ENCODE measurements at regions not wholly inside any gene's neighbourhood (a gene's known extent, or its start where the extent isn't known, plus 50 kb on each side); places are given as distances from the start of the nearest gene placed in this dataset.

- no peak overlapping the region for H3K4me3 ChIP-seq (ENCODE audit: control insufficient read depth, low read depth, low read length)
- TF ChIP-seq CTCF (IDR thresholded peaks at IDR 0.05; ENCODE audit: control insufficient read depth, insufficient read depth, low read depth, low read length, missing control alignments), result no peak
- no peak for DNase-seq (ENCODE audit: low read depth)
Measured at GRCh38 chr13:107572156-107572555, 643.2 kb downstream of the LIG4 start.

GRCh38 chr13:107568181-107568580 is 647.2 kb downstream of the LIG4 start:
- H3K4me3 ChIP-seq (ENCODE audit: control insufficient read depth, low read depth, low read length), result no peak overlapping the region
- no peak for TF ChIP-seq CTCF (IDR thresholded peaks at IDR 0.05; ENCODE audit: control insufficient read depth, insufficient read depth, low read depth, low read length, missing control alignments)
- no peak for DNase-seq (ENCODE audit: low read depth)

GRCh38 chr13:107563099-107563925 is 652.0 kb downstream of the LIG4 start:
- no peak for DNase-seq (ENCODE audit: low read depth)

GRCh38 chr13:107562203-107562602 is 653.1 kb downstream of the LIG4 start:
- no peak for DNase-seq (ENCODE audit: low read depth)
- no peak overlapping the region for H3K4me3 ChIP-seq (ENCODE audit: control insufficient read depth, low read depth, low read length)
- no peak for TF ChIP-seq CTCF (IDR thresholded peaks at IDR 0.05; ENCODE audit: control insufficient read depth, insufficient read depth, low read depth, low read length, missing control alignments)

More at GRCh38 chr13:107563099-107563925, 652.0 kb downstream of the LIG4 start:
- no peak for TF ChIP-seq CTCF (IDR thresholded peaks at IDR 0.05; ENCODE audit: control insufficient read depth, insufficient read depth, low read depth, low read length, missing control alignments)
- no peak overlapping the region for H3K4me3 ChIP-seq (ENCODE audit: control insufficient read depth, low read depth, low read length)

- no peak overlapping the region for H3K4me3 ChIP-seq (ENCODE audit: control insufficient read depth, low read depth, low read length)
- DNase-seq (ENCODE audit: low read depth), result no peak
- no peak for TF ChIP-seq CTCF (IDR thresholded peaks at IDR 0.05; ENCODE audit: control insufficient read depth, insufficient read depth, low read depth, low read length, missing control alignments)
Measured at GRCh38 chr13:107554460-107554859, 660.9 kb downstream of the LIG4 start.

- no peak for TF ChIP-seq CTCF (IDR thresholded peaks at IDR 0.05; ENCODE audit: control insufficient read depth, insufficient read depth, low read depth, low read length, missing control alignments)
- no peak overlapping the region for H3K4me3 ChIP-seq (ENCODE audit: control insufficient read depth, low read depth, low read length)
- no peak for DNase-seq (ENCODE audit: low read depth)
Measured at GRCh38 chr13:107553838-107554237, 661.5 kb downstream of the LIG4 start.
